ENCODE measurements at regions not wholly inside any gene's neighbourhood (a gene's known extent, or its start where the extent isn't known, plus 50 kb on each side); places are given as distances from the start of the nearest gene placed in this dataset.

- H3K4me3 ChIP-seq (ENCODE audit: low read depth, low read length, poor library complexity, severe bottlenecking): no peak overlapping the region
- no peak overlapping the region for H3K27ac ChIP-seq (ENCODE audit: low read depth, low read length, poor library complexity, severe bottlenecking)
- intact Hi-C loops (cut with micrococcal nuclease; ENCODE audit: unreplicated experiment): no loop called here
- H3K27me3 ChIP-seq (replicated peaks; ENCODE audit: insufficient read depth, low read depth, low read length, poor library complexity): no peaks in the 10 kb centered on the region
- BruUV-seq (replicated peaks): no TSS peak
- H3K4me1 ChIP-seq (ENCODE audit: insufficient read depth, low read length, poor library complexity, severe bottlenecking): no peaks in the 10 kb centered on the region
- no peak for DNase-seq (ENCODE audit: low spot score)
- CTCF ChIA-PET: no interaction called here
- no peaks in the 10 kb centered on the region for H3K36me3 ChIP-seq (ENCODE audit: insufficient read depth, low read length, poor library complexity, severe bottlenecking)
- no peaks in the 10 kb centered on the region for H3K9me3 ChIP-seq (ENCODE audit: low read depth, low read length, poor library complexity, severe bottlenecking)
- POLR2A ChIA-PET (ENCODE audit: low non-redundant PET): no interaction called here
- no peak for TF ChIP-seq EZH2 (IDR thresholded peaks at IDR 0.05; ENCODE audit: borderline replicate concordance, low read depth, low read length, poor library complexity, severe bottlenecking)
- TF ChIP-seq, protein P1, sequence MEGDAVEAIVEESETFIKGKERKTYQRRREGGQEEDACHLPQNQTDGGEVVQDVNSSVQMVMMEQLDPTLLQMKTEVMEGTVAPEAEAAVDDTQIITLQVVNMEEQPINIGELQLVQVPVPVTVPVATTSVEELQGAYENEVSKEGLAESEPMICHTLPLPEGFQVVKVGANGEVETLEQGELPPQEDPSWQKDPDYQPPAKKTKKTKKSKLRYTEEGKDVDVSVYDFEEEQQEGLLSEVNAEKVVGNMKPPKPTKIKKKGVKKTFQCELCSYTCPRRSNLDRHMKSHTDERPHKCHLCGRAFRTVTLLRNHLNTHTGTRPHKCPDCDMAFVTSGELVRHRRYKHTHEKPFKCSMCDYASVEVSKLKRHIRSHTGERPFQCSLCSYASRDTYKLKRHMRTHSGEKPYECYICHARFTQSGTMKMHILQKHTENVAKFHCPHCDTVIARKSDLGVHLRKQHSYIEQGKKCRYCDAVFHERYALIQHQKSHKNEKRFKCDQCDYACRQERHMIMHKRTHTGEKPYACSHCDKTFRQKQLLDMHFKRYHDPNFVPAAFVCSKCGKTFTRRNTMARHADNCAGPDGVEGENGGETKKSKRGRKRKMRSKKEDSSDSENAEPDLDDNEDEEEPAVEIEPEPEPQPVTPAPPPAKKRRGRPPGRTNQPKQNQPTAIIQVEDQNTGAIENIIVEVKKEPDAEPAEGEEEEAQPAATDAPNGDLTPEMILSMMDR (conservative IDR thresholded peaks at IDR 0.05; ENCODE audit: low read depth, low read length): no peak
Observed at GRCh38 chr5:105670596-105670995, 2000.1 kb downstream of the EFNA5 start.

DNA sequence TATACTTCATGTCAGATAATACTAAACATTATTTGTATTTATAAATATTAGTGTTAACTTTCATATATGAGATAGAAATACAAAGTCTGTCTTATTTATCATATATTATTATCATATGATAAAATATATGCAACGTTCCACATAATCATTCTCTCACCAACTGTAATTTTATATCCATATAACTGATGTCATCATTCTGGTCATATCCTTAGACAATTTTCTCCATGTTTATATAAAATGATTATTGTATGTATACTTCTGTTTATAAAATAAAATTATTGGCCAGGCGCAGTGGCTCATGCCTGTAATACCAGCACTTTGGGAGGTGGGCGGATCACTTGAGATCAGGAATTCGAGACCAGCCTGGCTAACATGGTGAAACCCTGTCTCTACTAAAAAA is 2007.1 kb downstream of the EFNA5 start:
- intact Hi-C loops (cut with micrococcal nuclease; ENCODE audit: unreplicated experiment): no loop called here
- BruUV-seq (replicated peaks): no TSS peak
- Histone ChIP-seq H3K9me3 (ENCODE audit: low read depth, low read length, poor library complexity, severe bottlenecking) (no peaks in the 10 kb centered on the region), H3K27me3 (replicated peaks; ENCODE audit: insufficient read depth, low read depth, low read length, poor library complexity) (no peaks in the 10 kb centered on the region), H3K4me3 (ENCODE audit: low read depth, low read length, poor library complexity, severe bottlenecking) (no peak overlapping the region), H3K36me3 (ENCODE audit: insufficient read depth, low read length, poor library complexity, severe bottlenecking) (no peaks in the 10 kb centered on the region), H3K27ac (ENCODE audit: low read depth, low read length, poor library complexity, severe bottlenecking) (no peak overlapping the region), H3K4me1 (ENCODE audit: insufficient read depth, low read length, poor library complexity, severe bottlenecking) (no peaks in the 10 kb centered on the region)
- TF ChIP-seq EZH2 (IDR thresholded peaks at IDR 0.05; ENCODE audit: borderline replicate concordance, low read depth, low read length, poor library complexity, severe bottlenecking): no peak
- TF ChIP-seq, protein P1 (conservative IDR thresholded peaks at IDR 0.05; ENCODE audit: low read depth, low read length): no peak
- CTCF ChIA-PET: no interaction called here
- no peak for DNase-seq (ENCODE audit: low spot score)
- POLR2A ChIA-PET (ENCODE audit: low non-redundant PET): no interaction called here

GRCh38 chr5:105659396-105659795 is 2011.3 kb downstream of the EFNA5 start:
- Histone ChIP-seq H3K27ac (ENCODE audit: low read depth, low read length, poor library complexity, severe bottlenecking) (no peak overlapping the region), H3K27me3 (replicated peaks; ENCODE audit: insufficient read depth, low read depth, low read length, poor library complexity) (no peaks in the 10 kb centered on the region), H3K36me3 (ENCODE audit: insufficient read depth, low read length, poor library complexity, severe bottlenecking) (no peaks in the 10 kb centered on the region), H3K9me3 (ENCODE audit: low read depth, low read length, poor library complexity, severe bottlenecking) (no peaks in the 10 kb centered on the region), H3K4me1 (ENCODE audit: insufficient read depth, low read length, poor library complexity, severe bottlenecking) (no peaks in the 10 kb centered on the region), H3K4me3 (ENCODE audit: low read depth, low read length, poor library complexity, severe bottlenecking) (no peak overlapping the region)
- TF ChIP-seq, protein P1 (conservative IDR thresholded peaks at IDR 0.05; ENCODE audit: low read depth, low read length): no peak
- no peak for TF ChIP-seq EZH2 (IDR thresholded peaks at IDR 0.05; ENCODE audit: borderline replicate concordance, low read depth, low read length, poor library complexity, severe bottlenecking)
- POLR2A ChIA-PET (ENCODE audit: low non-redundant PET): no interaction called here
- intact Hi-C loops (cut with micrococcal nuclease; ENCODE audit: unreplicated experiment): no loop called here
- DNase-seq (ENCODE audit: low spot score): no peak
- CTCF ChIA-PET: no interaction called here
- BruUV-seq (replicated peaks): no TSS peak

Data from A673 (cell line).